Neural cell (in vitro differentiated cells): ENCODE measurements at regions not wholly inside any gene's neighbourhood (a gene's known extent, or its start where the extent isn't known, plus 50 kb on each side); places are given as distances from the start of the nearest gene placed in this dataset.
"Not testable (repeated sequence)": the region's sequence is repeated elsewhere in the genome, so short reads cannot be mapped to it uniquely, and the experiment has no call there.

Source experiments
- CTCF ChIP-seq: fragments of 450-650 bp; IDR thresholded peaks from 2 replicates; pipeline ENCODE4 v1.5.1; 2014; ENCODE audit warnings: antibody characterized with exemption, mild to moderate bottlenecking, moderate library complexity; ENCODE audit not compliant: poor library complexity, severe bottlenecking
- EZH2 ChIP-seq: fragments of 200-600, 300-800 bp; shearing (Covaris generic), sonication (generic); IDR thresholded peaks from 2 replicates; pipeline ENCODE4 v1.6.1; 2014; ENCODE audit warnings: antibody characterized with exemption, low read length, borderline replicate concordance, mild to moderate bottlenecking; ENCODE audit not compliant: insufficient read depth, poor library complexity, severe bottlenecking
- POLR2AphosphoS5 ChIP-seq: IDR thresholded peaks from 2 replicates; pipeline ENCODE4 v1.6.1; 2012

- TF ChIP-seq CTCF, EZH2, POLR2AphosphoS5: not testable (repeated sequence)
These were observed 87.7 kb downstream of the FOXD4L6 start for GRCh38 chr9:41040705-41041342.
